WTC11 (cell line): ENCODE measurements at regions not wholly inside any gene's neighbourhood (a gene's known extent, or its start where the extent isn't known, plus 50 kb on each side); places are given as distances from the start of the nearest gene placed in this dataset.

ENCODE experiments used
- ATAC-seq: fragments of 200-7000 bp; cut with Tn5 transposase; 2 replicates; pipeline ENCODE4 v1.10.0; 2021; ENCODE audit warnings: mild to moderate bottlenecking, moderate library complexity
- CTCF ChIA-PET: fragments of 300-600 bp; sonication (Branson Sonifier 250); formaldehyde crosslinking; loops from one replicate; lab custom pipeline; 2021; ENCODE audit warnings: antibody characterized with exemption; lab: Charles Lee
- POLR2A ChIA-PET: fragments of 350-600 bp; sonication (Branson Sonifier 250); formaldehyde crosslinking; loops from one replicate; lab custom pipeline; 2021; ENCODE audit warnings: antibody characterized with exemption; lab: Charles Lee
- DNase-seq: peaks from one replicate; pipeline ENCODE4 v3.0.0; 2021; ENCODE audit warnings: low spot score
- H3K27ac Mint-ChIP-seq: 2 replicates; pipeline ENCODE4 v1.8.0; 2021; ENCODE audit warnings: mixed read lengths
- H3K27me3 Mint-ChIP-seq: 2 replicates; pipeline ENCODE4 v1.8.0; 2021; ENCODE audit warnings: low read depth, mild to moderate bottlenecking, moderate library complexity, mixed read lengths
- H3K36me3 Mint-ChIP-seq: 2 replicates; pipeline ENCODE4 v1.8.0; 2021; ENCODE audit warnings: mixed read lengths
- H3K4me1 Mint-ChIP-seq: 2 replicates; pipeline ENCODE4 v1.8.0; 2022; ENCODE audit warnings: mixed read lengths
- H3K4me3 Mint-ChIP-seq: 2 replicates; pipeline ENCODE4 v1.8.0; 2021; ENCODE audit warnings: mild to moderate bottlenecking, moderate library complexity, mixed read lengths
- H3K9me3 Mint-ChIP-seq: 2 replicates; pipeline ENCODE4 v1.8.0; 2021; ENCODE audit warnings: mixed read lengths
- ATF2 ChIP-seq: sonication (generic); formaldehyde crosslinking; IDR thresholded peaks from 2 replicates; pipeline ENCODE4 v1.8.1; 2022; ENCODE audit warnings: low read depth, missing genetic modification reagents, borderline replicate concordance
- ATF3 ChIP-seq: sonication (generic); formaldehyde crosslinking; conservative IDR thresholded peaks from 2 replicates; pipeline ENCODE4 v1.8.1; 2022; ENCODE audit warnings: mild to moderate bottlenecking, missing genetic modification reagents
- CBFB ChIP-seq: sonication (generic); formaldehyde crosslinking; IDR thresholded peaks from 2 replicates; pipeline ENCODE4 v1.8.1; 2022; ENCODE audit warnings: mild to moderate bottlenecking, low read depth, missing genetic modification reagents
- CTCF ChIP-seq: fragments of 200-600 bp; IDR thresholded peaks from 2 replicates; pipeline ENCODE4 v1.8.0; 2022; ENCODE audit warnings: antibody characterized with exemption
- ETV6 ChIP-seq: sonication (generic); formaldehyde crosslinking; IDR thresholded peaks from 2 replicates; pipeline ENCODE4 v1.8.1; 2022; ENCODE audit warnings: mild to moderate bottlenecking, missing genetic modification reagents
- MAX ChIP-seq: sonication (generic); formaldehyde crosslinking; IDR thresholded peaks from 2 replicates; pipeline ENCODE4 v1.8.0; 2022; ENCODE audit warnings: mild to moderate bottlenecking, missing genetic modification reagents
- NR1H2 ChIP-seq: sonication (generic); formaldehyde crosslinking; IDR thresholded peaks from 2 replicates; pipeline ENCODE4 v1.9.0; 2021; ENCODE audit warnings: mild to moderate bottlenecking, moderate library complexity, missing genetic modification reagents
- NR2C2 ChIP-seq: sonication (generic); formaldehyde crosslinking; IDR thresholded peaks from 2 replicates; pipeline ENCODE4 v1.8.0; 2022; ENCODE audit warnings: mild to moderate bottlenecking, missing genetic modification reagents
- NR3C1 ChIP-seq: sonication (generic); formaldehyde crosslinking; conservative IDR thresholded peaks from 2 replicates; pipeline ENCODE4 v1.8.1; 2023; ENCODE audit warnings: low read depth, mild to moderate bottlenecking, missing genetic modification reagents
- PRRX2 ChIP-seq: fragments of 250-450 bp; sonication (Bioruptor Pico); IDR thresholded peaks from 2 replicates; pipeline ENCODE4 v1.8.0; 2021; ENCODE audit warnings: mild to moderate bottlenecking
- RELA ChIP-seq: sonication (generic); formaldehyde crosslinking; IDR thresholded peaks from 2 replicates; pipeline ENCODE4 v1.8.1; 2022; ENCODE audit warnings: missing genetic modification reagents, mild to moderate bottlenecking, borderline replicate concordance
- RORB ChIP-seq: fragments of 250-450 bp; sonication (Bioruptor Pico); IDR thresholded peaks from 2 replicates; pipeline ENCODE4 v1.9.0; 2021; ENCODE audit warnings: mild to moderate bottlenecking
- USF1 ChIP-seq: sonication (generic); formaldehyde crosslinking; IDR thresholded peaks from 2 replicates; pipeline ENCODE4 v1.8.0; 2022; ENCODE audit warnings: mild to moderate bottlenecking, missing genetic modification reagents
- ZBTB21 ChIP-seq: sonication (generic); formaldehyde crosslinking; IDR thresholded peaks from 2 replicates; pipeline ENCODE4 v1.8.1; 2023; ENCODE audit warnings: mild to moderate bottlenecking, missing genetic modification reagents, borderline replicate concordance
- ZMAT4 ChIP-seq: fragments of 250-450 bp; sonication (Bioruptor Pico); IDR thresholded peaks from 2 replicates; pipeline ENCODE4 v1.9.0; 2021; ENCODE audit warnings: mild to moderate bottlenecking
- ZNF138 ChIP-seq: sonication (generic); formaldehyde crosslinking; conservative IDR thresholded peaks from 2 replicates; pipeline ENCODE4 v1.8.1; 2022; ENCODE audit warnings: mild to moderate bottlenecking, moderate library complexity, missing genetic modification reagents
- ZNF423 ChIP-seq: fragments of 250-450 bp; sonication (Bioruptor Pico); IDR thresholded peaks from 2 replicates; pipeline ENCODE4 v2.1.2; 2022; ENCODE audit warnings: mild to moderate bottlenecking, moderate library complexity
- ZSCAN18 ChIP-seq: fragments of 250-450 bp; sonication (Bioruptor Pico); IDR thresholded peaks from 2 replicates; pipeline ENCODE4 v2.1.2; 2022; ENCODE audit warnings: mild to moderate bottlenecking, moderate library complexity

GRCh38 chr16:85270374-85270773 is 158.1 kb upstream of the CIBAR2 start (continued):
- TF ChIP-seq MAX (CRISPR knock-in tag): no peak

GRCh38 chr16:85271198-85271597 is 158.9 kb upstream of the CIBAR2 start:
- ATAC-seq (no peak), DNase-seq (no peak)
- Mint-ChIP-seq H3K4me1 (peaks cover 8% of the 10 kb centered on the region), H3K27me3 (no peaks in the 10 kb centered on the region), H3K4me3 (no peak overlapping the region), H3K27ac (peak overlapping the region; percentile 76; the same call in 1 of the 2 replicates), H3K9me3 (no peaks in the 10 kb centered on the region)
- POLR2A ChIA-PET: no interaction called here
- CTCF ChIA-PET: interaction anchor here (1.4 to 1.6 kb wide), 2 partner anchors 18 to 157 kb away, joined by 5 to 8 read pairs; no protein-coding TSS in a partner anchor
- no peak for TF ChIP-seq ZNF138 (CRISPR knock-in tag)
- TF ChIP-seq NR3C1 (CRISPR knock-in tag): no peak
- TF ChIP-seq ZNF423 (CRISPR knock-in tag): no peak
- TF ChIP-seq USF1 (CRISPR knock-in tag): no peak
- no peak for TF ChIP-seq ATF2 (CRISPR knock-in tag)
- no peak for TF ChIP-seq NR1H2 (CRISPR knock-in tag)
- no peak for TF ChIP-seq ATF3 (CRISPR knock-in tag)
- TF ChIP-seq NR2C2: no peak
- TF ChIP-seq PRRX2: no peak
- no peak for TF ChIP-seq ETV6 (CRISPR knock-in tag)
- no peak for TF ChIP-seq RELA (CRISPR knock-in tag)
- no peak for TF ChIP-seq RORB (CRISPR knock-in tag)
- no peak for TF ChIP-seq ZMAT4 (CRISPR knock-in tag)
- TF ChIP-seq CBFB (CRISPR knock-in tag): no peak
- TF ChIP-seq CTCF: no peak
- TF ChIP-seq ZSCAN18 (CRISPR knock-in tag): no peak
- TF ChIP-seq ZBTB21 (CRISPR knock-in tag): no peak
- TF ChIP-seq, all 79 proteins: peak for 0
- no peaks in the 10 kb centered on the region for H3K36me3 Mint-ChIP-seq

- H3K27ac Mint-ChIP-seq: peak overlapping the region; percentile 74
- ChIA-PET CTCF (interaction anchor here (0.7 to 3.9 kb wide), 3 partner anchors 9 to 113 kb away, joined by 7 to 21 read pairs (median 19); no protein-coding TSS in a partner anchor), POLR2A (interaction anchor here (0.7 kb wide), 1 partner anchor 21 kb away, joined by 5 read pairs; no protein-coding TSS in a partner anchor)
- TF ChIP-seq ETV6 (CRISPR knock-in tag): no peak
- TF ChIP-seq USF1 (CRISPR knock-in tag): no peak
- no peaks in the 10 kb centered on the region for H3K36me3 Mint-ChIP-seq
- ATAC-seq (no peak), DNase-seq (no peak)
- peaks cover 20% of the 10 kb centered on the region for H3K4me1 Mint-ChIP-seq
- H3K9me3 Mint-ChIP-seq: no peaks in the 10 kb centered on the region
- no peaks in the 10 kb centered on the region for H3K27me3 Mint-ChIP-seq
- H3K4me3 Mint-ChIP-seq: no peak overlapping the region
Measured at GRCh38 chr16:85273293-85273692, 161.0 kb upstream of the CIBAR2 start.
